ENCODE measurements at regions not wholly inside any gene's neighbourhood (a gene's known extent, or its start where the extent isn't known, plus 50 kb on each side); places are given as distances from the start of the nearest gene placed in this dataset.
A peak's percentile ranks its signal among the peaks of the same experiment; 100 is the strongest.

DNA sequence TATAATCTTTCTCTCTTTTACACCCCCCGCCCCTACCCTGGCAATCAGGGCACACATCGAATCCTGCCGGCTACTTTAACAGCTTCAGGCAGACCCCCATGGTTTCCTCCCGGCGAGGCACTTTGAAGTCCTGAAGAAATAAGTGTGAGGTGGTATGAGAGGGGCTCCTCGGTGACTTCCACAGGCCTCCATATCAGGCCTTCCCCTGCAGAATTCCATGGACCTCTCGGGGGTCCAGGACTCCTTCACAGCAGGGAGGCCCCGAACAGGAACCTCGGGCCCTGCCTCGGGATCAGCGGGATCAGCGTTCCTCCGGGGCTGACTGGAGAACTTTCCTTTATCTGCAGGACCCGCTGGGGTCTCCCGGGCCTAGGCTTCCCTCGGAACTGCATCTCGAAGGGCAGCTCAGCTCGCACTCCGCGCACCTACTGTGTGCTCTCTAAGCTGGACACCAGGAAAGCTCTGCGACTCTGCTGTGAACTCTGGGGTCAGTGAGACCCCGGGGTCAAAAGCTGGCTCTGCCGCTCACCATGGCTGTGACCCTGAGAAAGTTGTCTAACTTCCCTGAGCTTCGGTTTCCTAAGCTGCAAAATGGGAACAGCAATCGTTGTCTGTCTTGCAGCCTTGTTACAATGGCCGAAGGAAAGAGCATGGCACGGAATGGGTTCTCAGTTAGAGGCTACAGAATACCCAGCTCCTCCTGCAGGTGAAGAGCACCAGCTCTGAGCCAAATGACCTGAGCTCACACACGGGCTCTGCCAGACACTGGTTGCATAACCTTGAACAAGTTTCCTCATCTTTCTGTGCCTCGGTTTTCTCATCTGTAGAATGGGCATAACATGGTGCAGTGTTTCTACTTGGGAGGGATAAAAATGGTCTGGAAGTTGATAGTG lies 97.4 kb upstream of the ID2 start:
- no peak for DNase-seq (ENCODE audit: low read depth in 6 of 9, low spot score in 9 of 9)
- H3K36me3 ChIP-seq (ENCODE audit: control insufficient read depth in 2 of 2, insufficient read depth in 2 of 2, low read length in 1 of 2), result no peaks in the 10 kb centered on the region
- peaks cover 42 to 89% of the 10 kb centered on the region in 2 donors for H3K4me1 ChIP-seq (ENCODE audit: control insufficient read depth in 2 of 2, insufficient read depth in 2 of 2, low read length in 2 of 2)
- H3K9me3 ChIP-seq (ENCODE audit: control insufficient read depth in 2 of 2, insufficient read depth in 1 of 2, low read length in 1 of 2), result peaks cover 0 to 3% of the 10 kb centered on the region in 2 donors
- H3K27me3 ChIP-seq (ENCODE audit: control insufficient read depth in 2 of 2, insufficient read depth in 1 of 2, low read length in 1 of 2), result no peaks in the 10 kb centered on the region
- H3K27ac ChIP-seq (ENCODE audit: low read depth in 1 of 2, low read length in 1 of 2), result peak overlapping the region; percentile 31 to 77
- H3K4me3 ChIP-seq (ENCODE audit: low read length in 2 of 2), result peak overlapping the region; percentile 17 to 21
- WGBS, result 78% methylated on average over 29 of the region's 29 CpGs

DNA sequence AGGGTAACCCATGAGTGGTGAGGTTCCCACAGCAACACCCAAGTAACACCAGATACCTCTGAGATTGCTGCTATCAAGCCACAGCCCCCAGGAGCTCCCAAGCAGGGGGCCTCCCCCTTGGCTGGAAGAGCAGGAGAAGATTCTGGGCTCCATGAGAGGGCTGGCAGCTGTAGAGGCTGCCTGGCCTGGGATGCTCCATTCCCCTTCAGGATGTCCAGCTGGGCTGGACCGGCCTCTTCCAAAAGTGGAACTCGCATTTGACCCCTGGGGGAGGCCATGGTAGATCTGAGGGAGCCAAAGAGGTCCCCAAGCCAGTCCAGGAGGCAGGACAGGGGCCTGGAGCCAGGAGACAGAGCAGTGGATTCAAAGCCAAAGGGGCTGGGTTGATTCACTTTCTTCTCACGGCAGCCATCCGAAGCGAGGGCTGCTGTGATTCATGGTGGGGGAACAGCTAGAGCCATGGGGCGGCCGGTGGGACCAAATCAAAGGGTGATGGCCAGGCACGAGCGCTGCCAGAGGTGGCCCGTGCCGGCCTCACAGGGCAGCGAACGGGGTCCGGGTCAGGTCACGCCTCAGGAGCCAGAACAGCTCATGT lies 95.3 kb upstream of the ID2 start:
- Histone ChIP-seq H3K27ac (ENCODE audit: low read depth in 1 of 2, low read length in 1 of 2) (peak overlapping the region in 1 of 2 donors; percentile 15), H3K4me1 (ENCODE audit: control insufficient read depth in 2 of 2, insufficient read depth in 2 of 2, low read length in 2 of 2) (peaks cover 33 to 67% of the 10 kb centered on the region in 2 donors), H3K27me3 (ENCODE audit: control insufficient read depth in 2 of 2, insufficient read depth in 1 of 2, low read length in 1 of 2) (peaks cover 0 to 2% of the 10 kb centered on the region in 2 donors), H3K36me3 (ENCODE audit: control insufficient read depth in 2 of 2, insufficient read depth in 2 of 2, low read length in 1 of 2) (no peaks in the 10 kb centered on the region), H3K9me3 (ENCODE audit: control insufficient read depth in 2 of 2, insufficient read depth in 1 of 2, low read length in 1 of 2) (peaks cover 0 to 3% of the 10 kb centered on the region in 2 donors), H3K4me3 (ENCODE audit: low read length in 2 of 2) (no peak overlapping the region)
- no peak for DNase-seq (ENCODE audit: low read depth in 6 of 9, low spot score in 9 of 9)
- WGBS, result 97% methylated on average over 15 of the region's 15 CpGs

DNA sequence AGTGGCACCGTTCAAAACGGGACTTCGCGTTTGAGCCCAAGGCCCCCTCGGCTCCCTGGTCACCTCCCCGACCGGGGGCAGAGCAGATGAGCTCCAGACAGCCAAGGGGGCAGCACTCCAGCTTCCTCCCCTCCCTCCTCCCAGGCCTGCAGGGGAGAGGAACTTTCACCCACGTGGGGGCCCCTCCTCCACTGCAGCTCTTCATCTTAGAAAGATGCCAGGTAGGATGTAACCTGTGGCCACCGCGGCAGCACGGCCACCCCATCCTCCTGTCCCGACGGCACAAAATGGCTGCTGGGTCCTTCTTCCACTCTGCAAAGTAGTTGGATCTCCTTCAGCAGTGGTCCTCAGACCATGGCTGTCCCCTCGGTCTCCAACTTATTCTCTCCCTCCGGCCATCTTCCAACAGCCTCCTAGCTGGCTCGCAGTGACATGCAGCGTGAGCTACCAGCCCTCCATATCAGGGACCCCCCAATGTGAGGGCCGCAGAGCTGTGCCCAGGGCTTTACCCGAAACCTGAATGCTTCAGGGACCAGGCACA lies 94.5 kb upstream of the ID2 start:
- Histone ChIP-seq H3K27me3 (ENCODE audit: control insufficient read depth in 2 of 2, insufficient read depth in 1 of 2, low read length in 1 of 2) (peaks cover 0 to 2% of the 10 kb centered on the region in 2 donors), H3K36me3 (ENCODE audit: control insufficient read depth in 2 of 2, insufficient read depth in 2 of 2, low read length in 1 of 2) (no peaks in the 10 kb centered on the region)
- DNase-seq (ENCODE audit: low read depth in 6 of 9, low spot score in 9 of 9), result no peak

DNA sequence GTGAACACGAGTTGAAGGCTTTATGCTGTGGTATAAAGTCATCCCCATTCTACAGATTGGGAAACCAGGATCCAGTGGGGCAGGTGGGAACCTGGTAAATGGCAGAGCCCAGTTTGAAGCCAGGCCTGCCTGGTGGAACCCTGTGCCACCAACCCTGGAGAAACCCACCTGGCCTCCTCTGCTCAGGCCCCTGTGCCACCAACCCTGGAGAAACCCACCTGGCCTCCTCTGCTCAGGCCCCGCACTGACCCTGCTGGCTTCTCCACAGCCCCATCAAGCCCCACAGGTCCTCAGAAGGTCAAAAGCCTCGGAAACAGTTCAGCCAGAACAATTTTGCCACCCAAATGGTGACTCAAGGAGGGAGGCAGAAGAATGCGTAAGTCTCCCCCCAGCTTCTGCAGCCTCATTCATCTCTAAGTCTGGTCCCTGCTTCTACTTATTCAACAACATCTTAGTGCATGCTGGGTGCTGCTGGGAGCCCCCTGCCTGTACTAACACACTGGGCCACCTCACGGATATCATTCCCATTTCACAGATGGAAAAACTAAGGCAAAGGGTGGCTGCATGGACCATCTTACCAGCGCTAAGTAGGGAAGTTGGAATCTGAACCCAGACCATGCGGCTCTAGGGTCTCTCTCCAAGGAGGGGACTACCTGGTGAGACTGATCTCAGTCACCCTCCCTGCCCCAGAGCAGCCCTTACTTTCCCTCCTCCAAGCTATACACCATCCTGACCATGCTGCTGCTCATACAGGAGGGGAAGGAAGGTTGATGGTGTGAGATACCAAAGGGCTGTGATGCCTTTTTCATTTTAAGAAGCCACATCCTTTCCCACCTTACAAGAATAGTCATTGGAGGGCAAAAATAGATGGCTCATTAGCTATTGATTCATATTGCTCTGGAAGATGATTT lies 93.7 kb upstream of the ID2 start:
- WGBS, result 97% methylated on average over 7 of the region's 7 CpGs
- no peaks in the 10 kb centered on the region for H3K36me3 ChIP-seq (ENCODE audit: control insufficient read depth in 2 of 2, insufficient read depth in 2 of 2, low read length in 1 of 2)
- H3K27ac ChIP-seq (ENCODE audit: low read depth in 1 of 2, low read length in 1 of 2), result no peak overlapping the region
- no peak for DNase-seq (ENCODE audit: low read depth in 6 of 9, low spot score in 9 of 9)
- H3K4me1 ChIP-seq (ENCODE audit: control insufficient read depth in 2 of 2, insufficient read depth in 2 of 2, low read length in 2 of 2), result peaks cover 19 to 51% of the 10 kb centered on the region in 2 donors
- no peaks in the 10 kb centered on the region for H3K9me3 ChIP-seq (ENCODE audit: control insufficient read depth in 2 of 2, insufficient read depth in 1 of 2, low read length in 1 of 2)
- H3K27me3 ChIP-seq (ENCODE audit: control insufficient read depth in 2 of 2, insufficient read depth in 1 of 2, low read length in 1 of 2), result peaks cover 0 to 2% of the 10 kb centered on the region in 2 donors
- H3K4me3 ChIP-seq (ENCODE audit: low read length in 2 of 2), result no peak overlapping the region

More for the DNA sequence above, 94.5 kb upstream of the ID2 start:
- Histone ChIP-seq H3K27ac (ENCODE audit: low read depth in 1 of 2, low read length in 1 of 2) (no peak overlapping the region), H3K4me3 (ENCODE audit: low read length in 2 of 2) (no peak overlapping the region), H3K9me3 (ENCODE audit: control insufficient read depth in 2 of 2, insufficient read depth in 1 of 2, low read length in 1 of 2) (peaks cover 0 to 3% of the 10 kb centered on the region in 2 donors), H3K4me1 (ENCODE audit: control insufficient read depth in 2 of 2, insufficient read depth in 2 of 2, low read length in 2 of 2) (peaks cover 28 to 60% of the 10 kb centered on the region in 2 donors)
- WGBS, result 90% methylated on average over 19 of the region's 19 CpGs

DNA sequence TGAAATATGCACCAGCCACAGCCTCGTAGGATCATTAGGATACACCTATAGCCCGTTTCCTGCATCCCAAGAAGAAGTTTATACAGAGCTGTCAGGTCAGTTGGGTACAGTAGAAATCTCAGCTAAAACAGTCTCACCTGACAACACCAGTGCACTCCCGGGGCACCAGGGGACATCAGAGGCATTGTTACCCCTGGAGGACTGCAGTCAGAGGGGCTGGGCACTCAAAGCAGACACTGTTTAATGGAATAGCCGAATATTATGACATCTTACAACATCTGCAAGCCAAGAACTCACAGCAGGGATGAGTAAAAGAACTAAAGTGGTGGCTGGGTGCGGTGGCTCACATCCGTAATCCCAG lies 93.0 kb upstream of the ID2 start:
- no peak for DNase-seq (ENCODE audit: low read depth in 6 of 9, low spot score in 9 of 9)
- WGBS, result 97% methylated on average over 6 of the region's 6 CpGs

DNA sequence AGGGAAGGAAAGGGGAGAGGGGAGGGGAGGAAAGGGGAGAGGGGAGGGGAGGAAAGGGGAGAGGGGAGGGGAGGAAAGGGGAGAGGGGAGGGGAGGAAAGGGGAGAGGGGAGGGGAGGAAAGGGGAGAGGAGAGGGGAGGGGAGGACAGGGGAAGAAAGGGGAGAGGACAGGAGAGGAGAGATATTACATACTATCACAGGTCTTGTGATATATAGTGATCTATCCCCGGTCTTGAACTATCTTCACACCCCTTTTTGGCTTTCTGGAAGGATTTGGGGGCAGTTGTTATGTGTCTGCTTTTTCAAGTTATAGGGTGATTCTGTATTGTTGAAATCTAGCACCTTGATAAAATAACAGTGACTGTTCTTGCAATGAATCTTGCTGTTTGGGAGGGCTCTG lies 92.1 kb upstream of the ID2 start:
- DNase-seq (ENCODE audit: low read depth in 6 of 9, low spot score in 9 of 9), result no peak
- Histone ChIP-seq H3K4me3 (ENCODE audit: low read length in 2 of 2) (no peak overlapping the region), H3K27me3 (ENCODE audit: control insufficient read depth in 2 of 2, insufficient read depth in 1 of 2, low read length in 1 of 2) (peaks cover 0 to 2% of the 10 kb centered on the region in 2 donors), H3K27ac (ENCODE audit: low read depth in 1 of 2, low read length in 1 of 2) (no peak overlapping the region), H3K4me1 (ENCODE audit: control insufficient read depth in 2 of 2, insufficient read depth in 2 of 2, low read length in 2 of 2) (peaks cover 11 to 36% of the 10 kb centered on the region in 2 donors), H3K9me3 (ENCODE audit: control insufficient read depth in 2 of 2, insufficient read depth in 1 of 2, low read length in 1 of 2) (no peaks in the 10 kb centered on the region), H3K36me3 (ENCODE audit: control insufficient read depth in 2 of 2, insufficient read depth in 2 of 2, low read length in 1 of 2) (no peaks in the 10 kb centered on the region)
- WGBS, result 93% methylated on average over 1 of the region's 1 CpG

More for the DNA sequence above, 93.0 kb upstream of the ID2 start:
- Histone ChIP-seq H3K9me3 (ENCODE audit: control insufficient read depth in 2 of 2, insufficient read depth in 1 of 2, low read length in 1 of 2) (no peaks in the 10 kb centered on the region), H3K27me3 (ENCODE audit: control insufficient read depth in 2 of 2, insufficient read depth in 1 of 2, low read length in 1 of 2) (peaks cover 0 to 2% of the 10 kb centered on the region in 2 donors), H3K27ac (ENCODE audit: low read depth in 1 of 2, low read length in 1 of 2) (no peak overlapping the region), H3K4me3 (ENCODE audit: low read length in 2 of 2) (no peak overlapping the region), H3K36me3 (ENCODE audit: control insufficient read depth in 2 of 2, insufficient read depth in 2 of 2, low read length in 1 of 2) (no peaks in the 10 kb centered on the region), H3K4me1 (ENCODE audit: control insufficient read depth in 2 of 2, insufficient read depth in 2 of 2, low read length in 2 of 2) (peaks cover 18 to 45% of the 10 kb centered on the region in 2 donors)

DNA sequence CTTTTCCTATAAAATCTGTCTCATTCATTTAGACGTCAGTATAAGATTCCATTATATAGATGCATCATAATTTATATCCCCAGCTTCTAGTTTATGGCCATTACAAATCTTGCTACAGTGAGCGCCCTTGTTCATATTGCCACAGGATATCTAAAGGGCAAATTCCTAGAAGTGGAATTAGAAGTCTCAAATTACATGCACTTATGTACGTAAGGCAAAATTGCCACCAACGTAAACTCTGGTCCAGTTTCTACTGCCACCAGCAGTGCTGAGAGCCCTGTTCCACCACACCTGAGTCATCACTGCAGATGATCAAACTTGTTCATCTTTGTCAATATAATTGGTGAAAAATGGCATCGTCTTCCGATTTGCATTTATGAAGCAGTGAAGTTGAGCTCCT lies 90.9 kb upstream of the ID2 start:
- Histone ChIP-seq H3K27ac (ENCODE audit: low read depth in 1 of 2, low read length in 1 of 2) (no peak overlapping the region), H3K36me3 (ENCODE audit: control insufficient read depth in 2 of 2, insufficient read depth in 2 of 2, low read length in 1 of 2) (no peaks in the 10 kb centered on the region), H3K27me3 (ENCODE audit: control insufficient read depth in 2 of 2, insufficient read depth in 1 of 2, low read length in 1 of 2) (peaks cover 0 to 2% of the 10 kb centered on the region in 2 donors), H3K4me3 (ENCODE audit: low read length in 2 of 2) (no peak overlapping the region), H3K4me1 (ENCODE audit: control insufficient read depth in 2 of 2, insufficient read depth in 2 of 2, low read length in 2 of 2) (peaks cover 4 to 25% of the 10 kb centered on the region in 2 donors), H3K9me3 (ENCODE audit: control insufficient read depth in 2 of 2, insufficient read depth in 1 of 2, low read length in 1 of 2) (no peaks in the 10 kb centered on the region)
- WGBS, result 97% methylated on average over 6 of the region's 6 CpGs
- no peak for DNase-seq (ENCODE audit: low read depth in 6 of 9, low spot score in 9 of 9)

DNA sequence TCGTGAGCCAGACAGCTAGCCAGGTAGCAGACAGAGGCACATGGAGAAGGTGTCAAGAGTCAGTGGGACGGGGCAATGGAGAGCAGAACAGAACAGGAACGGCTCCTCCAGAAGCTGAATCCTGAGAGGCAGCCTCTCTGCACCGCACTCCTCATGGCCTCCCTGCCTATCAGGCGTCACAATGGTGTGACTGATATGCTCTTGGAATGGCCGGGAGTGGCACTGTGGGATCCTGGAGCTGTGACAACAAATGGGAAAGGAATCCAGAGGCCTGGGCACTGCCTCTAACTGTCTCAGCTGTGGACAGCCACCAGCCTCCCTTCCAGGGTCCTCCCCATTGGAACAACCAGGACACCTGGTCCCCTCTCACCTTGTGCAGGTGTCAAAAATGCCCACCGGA lies 89.1 kb upstream of the ID2 start:
- Histone ChIP-seq H3K27ac (ENCODE audit: low read depth in 1 of 2, low read length in 1 of 2) (no peak overlapping the region), H3K36me3 (ENCODE audit: control insufficient read depth in 2 of 2, insufficient read depth in 2 of 2, low read length in 1 of 2) (no peaks in the 10 kb centered on the region), H3K4me3 (ENCODE audit: low read length in 2 of 2) (no peak overlapping the region), H3K4me1 (ENCODE audit: control insufficient read depth in 2 of 2, insufficient read depth in 2 of 2, low read length in 2 of 2) (peaks cover 0 to 7% of the 10 kb centered on the region in 2 donors), H3K27me3 (ENCODE audit: control insufficient read depth in 2 of 2, insufficient read depth in 1 of 2, low read length in 1 of 2) (peaks cover 0 to 2% of the 10 kb centered on the region in 2 donors), H3K9me3 (ENCODE audit: control insufficient read depth in 2 of 2, insufficient read depth in 1 of 2, low read length in 1 of 2) (no peaks in the 10 kb centered on the region)
- WGBS, result 83% methylated on average over 7 of the region's 7 CpGs
- no peak for DNase-seq (ENCODE audit: low read depth in 6 of 9, low spot score in 9 of 9)
